Heart left ventricle (tissue), 16 donors: ENCODE measurements at regions not wholly inside any gene's neighbourhood (a gene's known extent, or its start where the extent isn't known, plus 50 kb on each side); places are given as distances from the start of the nearest gene placed in this dataset.

Experiments used
- ATAC-seq, 4 donors: fragments of 200-7000 bp; cut with Tn5 transposase; one replicate each; pipeline ENCODE4 v1.9.1; 2020 to 2022; ENCODE audit warnings: moderate library complexity in 4 of 4, mild to moderate bottlenecking in 3 of 4, moderate number of reproducible peaks in 1 of 4
- DNase-seq, 5 donors: peaks; one replicate each; pipeline ENCODE4 v3.0.0-alpha.2; 2020
- H3K27ac ChIP-seq, 12 donors: fragments of 200-600 bp; sonication (generic) in 4 of 12; one replicate each; pipeline versions ENCODE4 v1.5.0 to v1.8.0; 2016 to 2022; ENCODE audit warnings: mild to moderate bottlenecking in 2 of 12
- H3K27me3 ChIP-seq, 9 donors: fragments of 200-600 bp; sonication (generic) in 2 of 9; one replicate each; pipeline versions ENCODE4 v1.5.1 to v1.8.0; 2016 to 2022; ENCODE audit warnings: mild to moderate bottlenecking in 3 of 9
- H3K36me3 ChIP-seq, 9 donors: fragments of 200-600 bp; sonication (generic) in 2 of 9; one replicate each; pipeline versions ENCODE4 v1.5.0 to v1.8.0; 2018 to 2022; ENCODE audit warnings: mild to moderate bottlenecking in 2 of 9
- H3K4me1 ChIP-seq, 12 donors: fragments of 200-600 bp; sonication (generic) in 4 of 12; one replicate each; pipeline versions ENCODE4 v1.5.0 to v1.8.0; 2016 to 2022; ENCODE audit warnings: mild to moderate bottlenecking in 3 of 12
- H3K4me3 ChIP-seq, 12 donors: fragments of 200-600 bp; sonication (generic) in 4 of 12; one replicate each; pipeline versions ENCODE4 v1.5.0 to v1.8.0; 2017 to 2022; ENCODE audit warnings: mild to moderate bottlenecking in 9 of 12, moderate library complexity in 4 of 12
- H3K9me3 ChIP-seq, 12 donors: fragments of 200-600 bp; sonication (generic) in 4 of 12; one replicate each; pipeline versions ENCODE4 v1.5.0 to v1.8.0; 2016 to 2022; ENCODE audit warnings: mild to moderate bottlenecking in 1 of 12
- CTCF ChIP-seq, 12 donors: fragments of 200-600 bp; sonication (generic) in 4 of 12; IDR thresholded peaks; one replicate each; pipeline versions ENCODE4 v1.5.0 to v1.8.0; 2018 to 2022; ENCODE audit warnings: antibody characterized with exemption in 12 of 12, mild to moderate bottlenecking in 5 of 12
- POLR2A ChIP-seq, 2 donors: fragments of 450-650 bp; IDR thresholded peaks; one replicate each; pipeline ENCODE4 v1.6.1; 2017; ENCODE audit warnings: antibody characterized with exemption in 2 of 2, mild to moderate bottlenecking in 2 of 2, moderate library complexity in 2 of 2
- WGBS, 4 donors: extraction: QIAGEN DNeasy Blood & Tissue Kit in 2 of 4; methylation state at CpG; one replicate each; pipeline versions ENCODE4 v1.1.5 to v1.1.7; 2013 to 2018; 5-methylcytosine and 5-hydroxymethylcytosine counted together
- intact Hi-C, 10 donors: fragments of 100-400 bp; cut with DNase I; formaldehyde crosslinking; loops; one replicate each; pipeline versions ENCODE4 v1.11.1 to v1.14.2; 2022
- donor health status: ischemic (EF 13 %, LVEDD 7.1; RV severe dilation, severe dysfunction).
- donor health status: healthy with polysubstance abuse.
- donor health status: DM: no; HTN: yes; CAD: no.
- donor health status: DM: no; HTN: no; CAD: no.
- donor health status: ischemic (EF 25% LVEDD 6.9; RV normal size, moderate dysfunction).
- donor health status: ischemic (EF 25% LVEDD 5.7; RV mildly dilated, moderate dysfunction).
- donor health status: healthy.
- donor health status: DM: yes; HTN: yes; CAD: no.
- donor health status: ischemic (EF 35%, LVEDD 5.7; RV mildly dilated, moderate dysfunction).
- donor health status: nonischemic (EF 11% LVEDD 7.7; RV severe dilation, severe dysfunction).
- donor health status: DM: yes; HTN: yes; CAD: no.
- donor health status: PGD.
- donor health status: ischemic (EF 29% LVEDD 5.4; RV normal size, mild dysfunction).
- donor health status: nonischemic (EF 23%, LVEDD 6.1; RV moderate dilation, normal function).

GRCh38 chr6:14876778-14877613, 368.9 kb upstream of the JARID2 start:
- TF ChIP-seq POLR2A (IDR thresholded peaks at IDR 0.05), result no peak
- no peak for TF ChIP-seq CTCF (IDR thresholded peaks at IDR 0.05)
- WGBS, 4 donors, result 34 to 41% (median 39%) methylated on average over 11 of the region's 11 CpGs
- Histone ChIP-seq H3K27me3 (no peaks in the 10 kb centered on the region), H3K36me3 (no peaks in the 10 kb centered on the region), H3K4me1 (peaks cover 4 to 63% (median 34%) of the 10 kb centered on the region in 12 donors), H3K27ac (peak overlapping the region; percentile 63 to 91 (median 75)), H3K4me3 (no peak overlapping the region), H3K9me3 (no peaks in the 10 kb centered on the region)
- ATAC-seq (peak; percentile 86 to 94 (median 90)), DNase-seq (peak in 1 of 5 donors; percentile 37)
- intact Hi-C loops, result loop anchor here in 5 of 10 donors (5.0 to 10.0 kb wide), 5 partner anchors 368 to 665 kb away; partner anchors contain the start of gene JARID2 (in 3 of the 5)

- ATAC-seq (no peak), DNase-seq (no peak)
- Histone ChIP-seq H3K9me3 (no peaks in the 10 kb centered on the region), H3K27me3 (no peaks in the 10 kb centered on the region), H3K36me3 (no peaks in the 10 kb centered on the region), H3K4me1 (peaks cover 4 to 70% (median 39%) of the 10 kb centered on the region in 12 donors), H3K4me3 (no peak overlapping the region), H3K27ac (peak overlapping the region; percentile 63 to 91 (median 75))
- TF ChIP-seq CTCF (IDR thresholded peaks at IDR 0.05) (no peak), POLR2A (IDR thresholded peaks at IDR 0.05) (no peak)
- 79 to 83% (median 80%) methylated on average over 3 of the region's 3 CpGs for whole genome bisulfite sequencing, 4 donors
- intact Hi-C loops, result loop anchor here in 5 of 10 donors (5.0 to 10.0 kb wide), 5 partner anchors 367 to 665 kb away; partner anchors contain the start of gene JARID2 (in 3 of the 5)
Observed at GRCh38 chr6:14877758-14878157, 368.1 kb upstream of the JARID2 start.

- Histone ChIP-seq H3K4me1 (peaks cover 4 to 79% (median 51%) of the 10 kb centered on the region in 12 donors), H3K27ac (peak overlapping the region in 11 of 12 donors; percentile 14 to 74 (median 55)), H3K9me3 (no peaks in the 10 kb centered on the region), H3K36me3 (no peaks in the 10 kb centered on the region), H3K27me3 (no peaks in the 10 kb centered on the region), H3K4me3 (no peak overlapping the region)
- DNase-seq (peak in 2 of 5 donors; percentile 40 to 56), ATAC-seq (peak in 3 of 4 donors; percentile 35 to 37 (median 35))
- intact Hi-C loops, result loop anchor here in 6 of 10 donors (5.0 to 10.0 kb wide), 5 partner anchors 365 to 668 kb away; partner anchors contain the start of gene JARID2 (in 3 of the 6)
- 83 to 96% (median 89%) methylated on average over 9 of the region's 9 CpGs for WGBS, 4 donors
- no peak for TF ChIP-seq POLR2A (IDR thresholded peaks at IDR 0.05)
- peak in 4 of 12 donors; percentile 15 to 34 (median 32) for TF ChIP-seq CTCF (IDR thresholded peaks at IDR 0.05)
Observed at GRCh38 chr6:14880052-14880451, 365.8 kb upstream of the JARID2 start.

GRCh38 chr6:14880677-14881076, 365.2 kb upstream of the JARID2 start:
- TF ChIP-seq POLR2A (IDR thresholded peaks at IDR 0.05) (no peak), CTCF (IDR thresholded peaks at IDR 0.05) (no peak)
- intact Hi-C loops, result loop anchor here in 6 of 10 donors (5.0 to 10.0 kb wide), 5 partner anchors 364 to 668 kb away; partner anchors contain the start of gene JARID2 (in 3 of the 6)
- H3K27ac ChIP-seq, result peak overlapping the region in 11 of 12 donors; percentile 4 to 74 (median 55)
- no peaks in the 10 kb centered on the region for H3K36me3 ChIP-seq
- no peak for DNase-seq
- WGBS, 4 donors, result 45 to 63% (median 54%) methylated on average over 3 of the region's 3 CpGs
- no peak for ATAC-seq
- H3K4me3 ChIP-seq, result no peak overlapping the region
- H3K9me3 ChIP-seq, result no peaks in the 10 kb centered on the region
- H3K4me1 ChIP-seq, result peaks cover 4 to 83% (median 51%) of the 10 kb centered on the region in 12 donors
- no peaks in the 10 kb centered on the region for H3K27me3 ChIP-seq
